GM12864 (cell line): ENCODE measurements at regions not wholly inside any gene's neighbourhood (a gene's known extent, or its start where the extent isn't known, plus 50 kb on each side); places are given as distances from the start of the nearest gene placed in this dataset.
A peak's percentile ranks its signal among the peaks of the same experiment; 100 is the strongest.

ENCODE experiments used
- DNase-seq: peaks from one replicate; pipeline ENCODE4 v3.0.0-alpha.2; 2011; ENCODE audit warnings: low read depth
- H3K4me3 ChIP-seq: 2 replicates; pipeline ENCODE4 v1.5.1; 2011; ENCODE audit warnings: mild to moderate bottlenecking, low read depth, low read length, control low read depth
- CTCF ChIP-seq: IDR thresholded peaks from 2 replicates; pipeline ENCODE4 v1.5.1; 2011; ENCODE audit warnings: low read depth, mild to moderate bottlenecking, moderate library complexity, low read length, control low read depth, inconsistent platforms; ENCODE audit errors: missing control alignments

- DNase-seq, result no peak
- no peak overlapping the region for H3K4me3 ChIP-seq
- TF ChIP-seq CTCF, result no peak
Measured at GRCh38 chr3:43892061-43892460, 201.3 kb downstream of the ABHD5 start.

DNA sequence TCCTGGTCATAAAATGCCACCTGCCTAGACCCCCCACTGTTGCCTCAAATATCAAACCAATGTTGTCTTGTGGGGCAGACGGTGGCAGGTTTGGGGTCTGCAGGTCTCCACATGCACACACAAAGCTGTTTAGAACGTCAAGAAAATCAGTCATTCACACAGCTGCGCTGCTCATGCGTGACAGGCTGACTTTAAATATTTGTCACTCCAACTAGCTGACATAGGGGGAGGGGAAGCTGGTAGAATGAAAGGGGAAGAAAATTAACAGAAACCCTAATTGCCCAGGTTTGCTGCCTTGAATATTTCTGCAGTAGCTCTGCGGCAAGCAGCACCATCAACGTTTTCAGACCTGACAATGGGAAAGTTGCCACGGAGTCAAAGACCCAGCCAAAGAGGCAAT, 201.8 kb downstream of the ABHD5 start:
- no peak for TF ChIP-seq CTCF
- H3K4me3 ChIP-seq, result no peak overlapping the region
- peak; percentile 47 for DNase-seq

- no peak for DNase-seq
- no peak for TF ChIP-seq CTCF
- H3K4me3 ChIP-seq, result peak overlapping the region; percentile 60
Measured at GRCh38 chr3:43893727-43894126, 203.0 kb downstream of the ABHD5 start.

GRCh38 chr3:43894176-43895049, 203.7 kb downstream of the ABHD5 start:
- peak overlapping the region; percentile 60 for H3K4me3 ChIP-seq
- peak; percentile 19 for DNase-seq
- TF ChIP-seq CTCF, result peak; percentile 12

DNA sequence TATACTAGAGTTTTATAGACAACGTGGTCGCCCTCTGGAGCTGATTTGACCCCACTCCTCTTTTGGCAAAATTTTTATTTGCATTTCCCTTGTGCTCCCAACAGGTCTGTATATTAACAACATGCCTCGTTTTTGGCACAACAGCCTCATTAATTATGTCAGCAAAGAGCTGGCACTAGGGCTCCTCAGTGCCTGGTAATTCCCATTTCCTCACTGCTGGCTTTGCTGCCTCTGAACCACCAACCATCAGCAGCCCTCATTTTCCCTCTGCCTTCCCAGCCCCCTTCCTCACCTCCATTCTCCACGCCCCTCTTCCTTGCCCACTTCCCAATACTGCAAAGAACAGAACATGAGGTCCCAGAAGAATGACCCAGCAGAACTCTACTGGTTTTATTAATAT, 204.8 kb downstream of the ABHD5 start:
- H3K4me3 ChIP-seq, result no peak overlapping the region
- no peak for DNase-seq
- TF ChIP-seq CTCF, result no peak

DNA sequence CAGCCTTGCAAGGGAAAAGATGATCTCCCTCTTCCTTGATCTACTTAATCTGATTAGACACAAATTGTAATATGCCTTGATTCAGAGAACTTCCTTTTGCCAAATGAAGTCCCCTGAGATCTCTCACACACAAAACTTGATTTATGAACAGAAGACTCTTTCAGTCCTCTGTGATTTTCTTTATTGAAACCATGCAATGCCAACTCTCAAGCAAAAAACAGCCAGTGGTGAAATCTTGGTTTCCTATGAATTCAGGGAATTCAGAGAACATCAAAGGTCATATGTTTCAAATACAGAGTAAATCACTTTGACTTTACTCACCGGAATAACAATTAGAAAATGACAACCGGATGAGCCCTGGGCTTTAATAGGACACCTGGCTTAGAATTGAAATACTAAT, 211.7 kb downstream of the ABHD5 start:
- no peak overlapping the region for H3K4me3 ChIP-seq
- TF ChIP-seq CTCF, result no peak
- DNase-seq, result no peak

GRCh38 chr3:43905157-43905556, 214.4 kb downstream of the ABHD5 start:
- no peak overlapping the region for H3K4me3 ChIP-seq
- DNase-seq, result no peak
- TF ChIP-seq CTCF, result no peak
